NCI-H226 (cell line): ENCODE measurements at regions not wholly inside any gene's neighbourhood (a gene's known extent, or its start where the extent isn't known, plus 50 kb on each side); places are given as distances from the start of the nearest gene placed in this dataset.

Experiments used
- DNase-seq: peaks from one replicate; pipeline ENCODE4 v3.0.0-alpha.2; 2015

- DNase-seq: no peak
These were observed 164.3 kb upstream of the AKR1E2 start for GRCh38 chr10:4661511-4662255.

- DNase-seq: no peak
These were observed 167.2 kb upstream of the AKR1E2 start for GRCh38 chr10:4658777-4659176.

DNA sequence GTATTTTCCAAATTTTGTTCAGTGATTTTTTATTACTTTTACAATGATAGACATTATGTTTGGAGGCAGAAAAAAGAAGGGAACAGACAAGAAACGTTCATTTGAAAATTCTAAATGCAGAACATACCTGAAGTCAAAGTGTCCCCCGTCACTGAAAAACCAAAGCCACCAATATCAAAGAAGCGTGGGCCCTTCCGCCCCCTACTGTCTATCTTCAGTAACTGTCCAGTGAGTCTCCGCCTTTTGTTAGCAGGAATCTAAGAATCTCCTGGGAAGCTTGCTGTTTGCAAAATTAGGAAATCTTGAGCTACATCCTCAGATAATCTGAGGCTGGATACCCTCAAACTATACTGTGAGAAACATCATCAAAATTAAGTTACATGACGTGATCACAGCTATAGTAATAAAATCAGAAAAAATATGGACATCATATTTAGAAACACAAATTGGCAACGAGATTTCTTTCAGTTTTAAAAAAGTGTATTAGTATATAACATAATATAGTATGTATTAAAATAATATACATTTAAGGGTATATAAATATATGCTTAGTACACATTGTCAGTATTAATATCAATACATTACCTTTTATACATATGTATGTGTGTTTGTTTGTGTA, 169.3 kb upstream of the AKR1E2 start:
- no peak for DNase-seq

- no peak for DNase-seq
These were observed 170.1 kb upstream of the AKR1E2 start for GRCh38 chr10:4655879-4656278.

- DNase-seq: no peak
These were observed 170.6 kb upstream of the AKR1E2 start for GRCh38 chr10:4655406-4655805.

- no peak for DNase-seq
These were observed 171.5 kb upstream of the AKR1E2 start for GRCh38 chr10:4654496-4654895.

- DNase-seq: no peak
These were observed 172.8 kb upstream of the AKR1E2 start for GRCh38 chr10:4653160-4653559.

- DNase-seq: no peak
These were observed 173.6 kb upstream of the AKR1E2 start for GRCh38 chr10:4652111-4653010.

GRCh38 chr10:4651404-4652037, 174.5 kb upstream of the AKR1E2 start:
- no peak for DNase-seq

- DNase-seq: no peak
These were observed 175.4 kb upstream of the AKR1E2 start for GRCh38 chr10:4650582-4650981.

DNA sequence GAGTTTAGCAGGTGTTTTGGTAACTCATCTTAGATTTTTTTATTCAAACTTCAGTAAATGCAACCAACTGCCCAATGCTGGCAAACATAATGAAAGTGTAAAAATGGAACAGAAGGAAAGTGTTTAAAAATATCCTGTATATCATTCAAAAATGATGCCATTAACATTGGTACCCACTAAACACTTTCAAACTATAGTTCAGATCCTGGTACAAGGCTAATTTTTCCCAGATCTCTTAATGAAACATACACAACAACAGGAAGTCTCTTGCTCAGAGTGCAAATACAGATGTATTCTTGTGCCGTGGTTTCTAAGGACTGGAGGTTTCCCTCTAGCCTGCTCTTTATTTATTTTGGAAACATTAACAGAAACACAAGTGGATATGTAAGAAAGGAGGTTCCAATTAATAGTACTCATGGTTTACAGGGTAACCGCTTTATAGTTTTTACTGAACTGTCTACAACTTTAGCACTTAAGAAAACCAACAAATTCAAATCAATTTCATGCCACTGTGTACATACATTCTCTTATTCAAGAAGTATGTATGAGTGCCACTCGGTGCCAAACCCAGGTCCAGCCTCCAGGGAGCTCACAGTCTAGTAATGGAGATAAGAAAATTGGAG, 176.0 kb upstream of the AKR1E2 start:
- DNase-seq: no peak

DNA sequence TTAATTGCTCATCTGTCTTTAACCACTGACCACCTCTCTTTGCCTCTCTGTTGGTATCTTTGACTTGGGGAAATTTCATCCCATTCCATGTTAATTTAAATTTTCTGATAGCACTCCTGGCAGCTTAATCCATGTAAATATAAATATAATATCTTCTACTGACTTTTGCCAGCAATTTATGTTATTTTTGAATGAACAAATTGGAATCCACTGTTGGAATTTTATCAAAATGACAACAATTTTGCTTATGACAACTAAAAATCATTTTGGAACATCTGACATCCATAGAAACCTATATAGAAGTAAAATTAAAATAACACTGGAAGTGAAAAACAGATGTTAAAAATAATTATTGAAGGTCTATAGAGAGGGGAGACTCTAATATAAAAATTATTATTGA, 176.5 kb upstream of the AKR1E2 start:
- no peak for DNase-seq

DNA sequence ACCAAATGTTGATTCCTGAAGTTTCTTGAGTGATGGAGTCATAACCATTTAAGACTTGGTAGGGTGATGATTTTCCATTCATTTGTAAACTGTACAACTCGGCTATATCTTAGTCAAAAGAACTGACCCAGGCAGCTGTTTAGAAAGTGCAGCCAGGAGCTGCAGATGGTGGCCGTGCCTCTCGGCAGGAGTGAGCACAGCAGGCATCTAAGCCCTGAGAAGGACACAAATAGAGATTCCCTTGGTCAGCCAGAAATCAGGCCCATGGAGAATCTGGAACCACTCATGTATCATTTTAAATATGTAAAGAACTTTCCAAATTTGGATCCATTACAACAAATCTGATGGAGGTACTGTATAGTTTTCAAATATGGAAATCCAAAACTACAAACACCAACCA, 177.0 kb upstream of the AKR1E2 start:
- DNase-seq: no peak

DNA sequence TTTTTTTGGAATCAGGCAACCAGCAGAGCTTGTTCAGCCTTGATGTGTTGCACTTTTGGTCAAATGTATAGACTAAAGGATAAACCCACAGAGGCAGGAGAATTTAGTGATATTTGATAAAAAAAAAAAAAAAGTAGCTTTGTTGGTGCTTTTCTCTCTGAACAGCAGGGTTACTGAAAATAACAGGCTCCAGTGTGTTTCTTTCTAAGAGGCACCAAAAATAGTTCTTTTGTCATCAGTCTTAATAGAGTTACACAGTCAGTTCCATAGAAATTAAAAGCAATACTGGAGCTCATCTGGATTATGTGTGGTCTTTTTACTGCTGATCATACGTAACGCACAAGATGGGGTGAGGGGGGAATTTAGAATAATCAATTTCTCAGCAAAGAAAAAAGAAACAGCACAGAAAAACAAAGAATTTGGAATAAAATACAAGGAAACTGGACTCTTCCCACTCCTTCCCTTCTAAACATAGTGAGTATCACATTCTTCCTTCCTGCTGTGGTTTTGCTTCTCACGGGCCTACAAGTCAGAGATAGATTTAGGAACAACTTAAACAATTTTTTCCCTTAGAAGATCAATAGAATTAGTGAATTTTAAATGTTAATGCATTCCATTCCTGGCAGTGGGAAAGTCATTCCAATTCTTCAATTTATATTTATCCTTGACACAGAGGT, 178.8 kb upstream of the AKR1E2 start:
- no peak for DNase-seq

DNA sequence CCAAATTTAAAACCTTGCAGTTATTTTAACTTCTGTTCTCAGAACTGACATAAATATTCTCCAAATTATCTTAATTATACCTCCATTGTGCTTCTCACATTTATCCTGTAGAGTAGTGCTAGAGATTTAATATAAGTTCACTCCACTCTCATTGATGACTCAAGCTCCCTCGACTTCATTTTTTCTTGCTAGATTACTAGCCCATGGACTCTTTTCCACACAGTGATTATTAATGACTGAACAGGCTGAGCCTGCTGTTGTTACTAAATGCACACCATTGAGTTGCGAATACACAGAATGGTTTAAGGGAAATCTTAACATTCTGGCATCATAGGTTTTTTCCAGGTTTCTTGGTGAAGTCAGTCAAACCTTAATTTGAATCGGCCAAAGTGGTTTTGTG, 179.5 kb upstream of the AKR1E2 start:
- no peak for DNase-seq

- no peak for DNase-seq
These were observed 180.2 kb upstream of the AKR1E2 start for GRCh38 chr10:4645836-4646235.

- no peak for DNase-seq
These were observed 182.5 kb upstream of the AKR1E2 start for GRCh38 chr10:4643471-4643870.

DNA sequence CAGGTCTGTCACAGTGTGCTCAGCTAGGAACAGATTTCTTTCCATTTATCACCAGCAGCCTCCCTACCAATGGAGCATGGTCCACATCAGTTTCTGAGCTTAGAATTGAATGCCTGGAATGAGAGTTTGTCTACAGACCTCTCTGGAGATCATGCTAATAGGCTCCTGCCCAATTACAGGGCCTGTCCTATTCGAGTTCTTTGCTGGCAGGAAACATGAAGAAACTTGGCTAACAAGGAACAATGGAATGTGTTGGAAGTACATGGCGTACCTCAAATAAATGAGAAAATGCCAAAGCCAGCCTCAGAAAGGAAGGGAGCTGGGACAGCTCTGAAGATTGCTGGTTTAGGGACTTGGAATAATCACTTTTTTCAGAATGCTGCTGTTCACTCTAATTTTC, 186.0 kb upstream of the AKR1E2 start:
- DNase-seq: no peak

- DNase-seq: no peak
These were observed 187.9 kb upstream of the AKR1E2 start for GRCh38 chr10:4638099-4638498.

DNA sequence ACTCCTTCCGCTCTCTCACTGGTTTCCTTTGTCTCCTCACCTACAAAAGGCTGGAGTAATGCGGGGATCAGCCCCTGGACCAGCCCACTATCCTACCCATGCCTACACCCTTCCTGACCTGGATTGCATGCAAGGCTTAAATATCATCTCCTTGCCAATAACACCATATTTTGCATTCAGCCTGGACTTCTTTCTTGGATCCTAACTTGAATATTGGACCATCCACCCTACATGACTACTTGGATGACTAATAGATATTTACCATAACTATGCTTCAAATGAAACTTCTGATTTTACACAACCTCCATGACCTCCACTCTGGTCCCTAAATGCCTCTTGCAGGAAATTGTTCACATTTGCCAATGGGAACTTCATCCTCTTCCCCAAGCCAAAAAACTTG, 188.3 kb upstream of the AKR1E2 start:
- DNase-seq: no peak

DNA sequence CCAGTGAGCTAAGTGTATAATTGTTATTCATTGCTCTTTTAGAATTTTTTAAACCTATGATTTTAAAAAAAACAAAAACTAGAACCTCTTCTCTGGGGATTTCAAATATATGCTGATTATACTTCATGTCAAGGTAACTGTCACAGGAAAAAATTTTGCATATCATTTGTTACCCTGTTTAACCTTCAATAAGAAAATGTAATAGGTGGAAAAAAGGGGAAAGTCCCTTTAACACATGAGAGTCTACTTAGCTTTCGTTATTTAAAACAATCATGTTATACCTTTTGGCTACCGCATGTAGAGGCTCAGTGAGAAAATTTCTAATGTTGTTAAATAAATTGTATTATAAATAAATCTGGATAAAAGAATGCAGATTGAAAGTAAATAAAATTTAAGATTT, 190.1 kb upstream of the AKR1E2 start:
- no peak for DNase-seq

DNA sequence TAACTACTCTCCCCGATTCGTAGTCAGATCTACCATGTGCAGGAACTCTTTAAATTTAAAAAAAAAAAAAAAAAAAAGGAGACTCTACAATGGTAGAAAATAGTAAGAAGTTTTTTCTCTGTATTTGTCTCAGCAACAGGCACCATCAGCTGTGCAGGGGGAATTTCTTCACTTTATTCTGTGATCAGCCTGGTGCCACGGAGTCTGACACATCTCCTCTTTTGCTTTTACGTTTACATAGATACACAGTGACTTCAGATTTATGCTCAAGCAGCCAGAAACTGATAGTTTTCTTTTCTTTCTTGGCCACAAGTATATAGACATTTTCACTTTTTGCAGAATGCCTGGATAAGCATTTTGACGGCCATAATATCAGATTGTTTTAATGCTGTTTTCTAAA, 190.6 kb upstream of the AKR1E2 start:
- DNase-seq: no peak
